Breast epithelium (tissue), 4 donors: ENCODE measurements at regions not wholly inside any gene's neighbourhood (a gene's known extent, or its start where the extent isn't known, plus 50 kb on each side); places are given as distances from the start of the nearest gene placed in this dataset.
"Not testable (repeated sequence)": the region's sequence is repeated elsewhere in the genome, so short reads cannot be mapped to it uniquely, and the experiment has no call there.

Source experiments
- DNase-seq, 2 donors: peaks; one replicate each; pipeline ENCODE4 v3.0.0-alpha.2; 2019; ENCODE audit warnings: low spot score in 2 of 2
- H3K27ac ChIP-seq, 2 donors: fragments of 200-600 bp; sonication (generic) in 1 of 2; one replicate each; pipeline ENCODE4 v1.5.1; 2016 to 2019; ENCODE audit warnings: mild to moderate bottlenecking in 1 of 2
- H3K27me3 ChIP-seq, 2 donors: fragments of 200-600 bp; sonication (generic) in 1 of 2; one replicate each; pipeline versions ENCODE4 v1.5.1 to v1.6.0; 2017 to 2019; ENCODE audit warnings: control low read depth in 1 of 2, mild to moderate bottlenecking in 1 of 2
- H3K36me3 ChIP-seq: fragments of 200-600 bp; one replicate; pipeline ENCODE4 v1.5.1; 2019
- H3K4me1 ChIP-seq, 2 donors: fragments of 200-600 bp; sonication (generic); one replicate each; pipeline ENCODE4 v1.5.1; 2016 to 2019; ENCODE audit warnings: control low read depth in 1 of 2
- H3K4me3 ChIP-seq, 3 donors: fragments of 200-600 bp; sonication (generic); 1 replicate in 2 of 3; 2 replicates in 1 of 3; pipeline ENCODE4 v1.5.1; 2016 to 2019; ENCODE audit warnings: mild to moderate bottlenecking in 3 of 3, moderate library complexity in 2 of 3
- H3K9me3 ChIP-seq, 2 donors: fragments of 200-600 bp; sonication (generic) in 1 of 2; one replicate each; pipeline ENCODE4 v1.5.1; 2016 to 2019; ENCODE audit warnings: control low read depth in 1 of 2
- CTCF ChIP-seq, 3 donors: fragments of 450-650 bp; IDR thresholded peaks; one replicate each; pipeline ENCODE4 v1.5.1; 2016 to 2017; ENCODE audit warnings: antibody characterized with exemption in 3 of 3, mild to moderate bottlenecking in 3 of 3, moderate library complexity in 3 of 3
- POLR2A ChIP-seq: fragments of 450-650 bp; IDR thresholded peaks from one replicate; pipeline ENCODE4 v1.6.1; 2016; ENCODE audit warnings: antibody characterized with exemption, mild to moderate bottlenecking, moderate library complexity
- POLR2AphosphoS5 ChIP-seq, 3 donors: sonication (generic); formaldehyde crosslinking; IDR thresholded peaks; one replicate each; pipeline ENCODE4 v1.6.1; 2017; ENCODE audit warnings: antibody characterized with exemption in 3 of 3
- intact Hi-C: fragments of 100-400 bp; cut with DNase I; formaldehyde crosslinking; loops from one replicate; pipeline ENCODE4 v1.15.1; 2023; ENCODE audit warnings: low total_unique reads

- no peak overlapping the region for H3K27ac ChIP-seq
- DNase-seq, result no peak
- TF ChIP-seq POLR2A, result no peak
- TF ChIP-seq CTCF (IDR thresholded peaks at IDR 0.05), result no peak
- no peak for TF ChIP-seq POLR2AphosphoS5 (IDR thresholded peaks at IDR 0.05)
- H3K4me1 ChIP-seq, result no peaks in the 10 kb centered on the region
- no peaks in the 10 kb centered on the region for H3K9me3 ChIP-seq
- intact Hi-C loops, result no loop called here
- H3K4me3 ChIP-seq, result no peak overlapping the region
- H3K27me3 ChIP-seq, result no peaks in the 10 kb centered on the region
- H3K36me3 ChIP-seq, result no peaks in the 10 kb centered on the region
Measured at GRCh38 chr7:81003326-81003725, 84.5 kb upstream of the SEMA3C start.

- no peak overlapping the region for H3K4me3 ChIP-seq
Measured at GRCh38 chr7:81002421-81002820, 83.6 kb upstream of the SEMA3C start.

GRCh38 chr7:80999771-81000170 lies 80.9 kb upstream of the SEMA3C start:
- no peak for DNase-seq
- intact Hi-C loops, result no loop called here
- H3K27ac ChIP-seq, result no peak overlapping the region
- H3K27me3 ChIP-seq, result no peaks in the 10 kb centered on the region
- H3K36me3 ChIP-seq, result no peaks in the 10 kb centered on the region
- no peak overlapping the region for H3K4me3 ChIP-seq
- H3K9me3 ChIP-seq, result no peaks in the 10 kb centered on the region
- H3K4me1 ChIP-seq, result no peaks in the 10 kb centered on the region
- no peak for TF ChIP-seq POLR2A
- no peak for TF ChIP-seq POLR2AphosphoS5 (IDR thresholded peaks at IDR 0.05)
- TF ChIP-seq CTCF (IDR thresholded peaks at IDR 0.05), result no peak

More at GRCh38 chr7:81002421-81002820, 83.6 kb upstream of the SEMA3C start:
- TF ChIP-seq POLR2A, result no peak
- TF ChIP-seq CTCF (IDR thresholded peaks at IDR 0.05), result no peak
- no peak for TF ChIP-seq POLR2AphosphoS5 (IDR thresholded peaks at IDR 0.05)
- Histone ChIP-seq H3K36me3 (no peaks in the 10 kb centered on the region), H3K27ac (no peak overlapping the region), H3K27me3 (no peaks in the 10 kb centered on the region), H3K4me1 (no peaks in the 10 kb centered on the region), H3K9me3 (no peaks in the 10 kb centered on the region)
- intact Hi-C loops, result no loop called here
- DNase-seq, result no peak

DNA sequence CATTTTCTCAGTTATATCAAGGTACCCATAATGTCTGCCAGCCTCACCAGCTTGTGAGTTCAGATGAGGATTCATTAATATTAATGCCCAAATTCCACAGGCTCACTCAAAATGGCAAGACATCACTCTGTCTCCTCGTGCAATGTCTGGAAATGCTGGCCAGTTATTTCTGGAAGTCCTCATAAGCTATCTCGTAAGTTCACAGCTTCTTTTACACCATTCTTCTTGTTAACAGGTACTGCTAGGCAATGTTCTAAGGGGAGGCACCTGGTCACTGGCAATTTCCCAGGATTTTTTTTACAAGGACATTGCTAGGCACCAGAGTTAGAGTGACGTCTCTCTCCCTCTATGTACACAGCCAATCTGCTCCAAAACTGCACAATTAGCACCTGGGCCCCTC lies 80.2 kb upstream of the SEMA3C start:
- Histone ChIP-seq H3K36me3 (no peaks in the 10 kb centered on the region), H3K4me3 (no peak overlapping the region), H3K4me1 (no peaks in the 10 kb centered on the region), H3K9me3 (no peaks in the 10 kb centered on the region), H3K27me3 (no peaks in the 10 kb centered on the region), H3K27ac (no peak overlapping the region)
- TF ChIP-seq POLR2AphosphoS5 (IDR thresholded peaks at IDR 0.05) (no peak), CTCF (IDR thresholded peaks at IDR 0.05) (no peak), POLR2A (no peak)
- intact Hi-C loops, result no loop called here
- DNase-seq, result no peak

DNA sequence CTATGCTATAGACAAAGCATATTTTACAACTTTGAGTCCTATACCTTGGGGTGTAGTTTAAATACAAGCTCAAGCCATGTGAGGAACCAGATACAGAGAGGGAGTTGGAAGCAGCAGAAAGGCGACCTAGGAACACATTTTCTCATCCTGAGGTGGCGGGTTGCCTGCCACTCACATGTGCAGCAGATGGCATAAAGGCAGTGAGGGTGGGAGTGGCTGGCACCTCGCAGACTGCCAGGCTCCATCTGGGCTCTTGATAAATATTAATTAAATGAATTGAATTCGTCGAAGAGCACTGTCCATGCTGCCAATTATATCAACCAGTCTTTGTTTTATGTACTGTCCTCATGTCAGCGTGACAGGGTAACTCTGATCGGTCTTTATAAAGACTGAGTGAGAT lies 79.0 kb upstream of the SEMA3C start:
- no peak for DNase-seq
- intact Hi-C loops, result no loop called here
- no peaks in the 10 kb centered on the region for H3K9me3 ChIP-seq
- H3K36me3 ChIP-seq, result no peaks in the 10 kb centered on the region
- no peak overlapping the region for H3K4me3 ChIP-seq
- H3K27ac ChIP-seq, result no peak overlapping the region
- no peaks in the 10 kb centered on the region for H3K4me1 ChIP-seq
- TF ChIP-seq POLR2A (no peak), POLR2AphosphoS5 (IDR thresholded peaks at IDR 0.05) (no peak)
- no peaks in the 10 kb centered on the region for H3K27me3 ChIP-seq

DNA sequence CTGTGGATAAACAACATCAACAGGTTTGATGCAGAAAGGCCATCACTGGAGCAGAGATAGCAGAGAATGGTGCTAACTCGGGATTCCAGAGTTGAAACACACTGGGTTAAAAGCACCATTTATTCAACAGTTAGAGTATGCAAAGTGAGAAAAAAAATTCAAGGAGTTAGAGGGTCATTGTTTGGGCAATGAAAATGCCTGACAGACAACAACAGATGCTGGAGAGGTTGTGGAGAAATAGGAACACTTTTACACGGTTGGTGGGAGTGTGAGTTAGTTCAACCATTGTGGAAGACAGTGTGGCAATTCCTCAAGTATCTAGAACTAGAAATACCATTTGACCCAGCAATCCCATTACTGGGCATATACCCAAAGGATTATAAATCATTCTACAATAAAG lies 77.4 kb upstream of the SEMA3C start:
- H3K4me1 ChIP-seq, result not testable (repeated sequence)

More for the DNA sequence above, 77.4 kb upstream of the SEMA3C start:
- DNase-seq, H3K9me3 ChIP-seq, H3K36me3 ChIP-seq, H3K4me3 ChIP-seq, H3K27me3 ChIP-seq, intact Hi-C loops, H3K27ac ChIP-seq: not testable (repeated sequence)
